HepG2 (cell line): ENCODE measurements at regions not wholly inside any gene's neighbourhood (a gene's known extent, or its start where the extent isn't known, plus 50 kb on each side); places are given as distances from the start of the nearest gene placed in this dataset.

ENCODE experiments used
- ATAC-seq: fragments of 200-7000 bp; cut with Tn5 transposase; 3 replicates; pipeline ENCODE4 v1.9.1; 2020; ENCODE audit warnings: mild to moderate bottlenecking, moderate library complexity
- BruUV-seq: library from RNA; stranded (reverse); fragments of 400-500 nt; replicated peaks from 2 replicates; lab custom pipeline; 2021; lab: Mats Ljungman, UMichigan
- CTCF ChIA-PET: fragments of 300-600 bp; formaldehyde crosslinking; extraction: SDS; loops from one replicate; lab custom pipeline; 2021; ENCODE audit warnings: low total read pairs, inconsistent platforms, low intra/inter-chr PET ratio; lab: Yijun Ruan, JAX
- POLR2A ChIA-PET: fragments of 350-600 bp; sonication (Branson Sonifier 250); formaldehyde crosslinking; loops from one replicate; lab custom pipeline; 2020; ENCODE audit warnings: antibody characterized with exemption, inconsistent platforms; lab: Yijun Ruan, JAX
- DNase-seq: peaks from one replicate; pipeline ENCODE4 v3.0.0-alpha.2; 2015; ENCODE audit warnings: low spot score
- FAIRE-seq: peaks from 3 replicates; lab custom pipeline; 2011; peaks lifted over from hg19 to GRCh38; lab: Jason Lieb, UNC
- H2AFZ ChIP-seq: one replicate; pipeline ENCODE4 v1.6.1; 2011; ENCODE audit warnings: low read length, inconsistent platforms
- H3K27ac ChIP-seq: fragments of 300-600 bp; 3 replicates; pipeline ENCODE4 v1.8.0; 2011; ENCODE audit warnings: mixed run types, mild to moderate bottlenecking, mixed read lengths, low read length, inconsistent platforms; ENCODE audit not compliant: insufficient read depth; ENCODE audit errors: extremely low read length
- H3K27me3 ChIP-seq, 2 experiments: fragments of 200-600 bp in 1 of 2; 2 replicates in 1 of 2; 3 replicates in 1 of 2; pipeline versions ENCODE4 v1.6.0 to v1.8.0; 2011; ENCODE audit warnings: low read length in 2 of 2, mild to moderate bottlenecking in 2 of 2, moderate library complexity in 2 of 2, inconsistent platforms in 1 of 2; ENCODE audit not compliant: insufficient read depth in 2 of 2, control insufficient read depth in 1 of 2
- H3K36me3 ChIP-seq, 2 experiments: fragments of 200-600 bp in 1 of 2; replicated peaks in 1 of 2; 2 replicates in 1 of 2; 3 replicates in 1 of 2; pipeline versions ENCODE4 v1.5.1 to v1.8.0; 2011; ENCODE audit warnings: low read length in 2 of 2, inconsistent platforms in 1 of 2; ENCODE audit not compliant: insufficient read depth in 2 of 2, control insufficient read depth in 1 of 2
- H3K4me1 ChIP-seq: 2 replicates; pipeline ENCODE4 v1.5.1; 2012; ENCODE audit warnings: low read length, inconsistent platforms; ENCODE audit not compliant: insufficient read depth
- H3K4me2 ChIP-seq: 2 replicates; pipeline ENCODE4 v1.6.0; 2011; ENCODE audit warnings: low read depth, low read length, inconsistent platforms
- H3K4me3 ChIP-seq, 3 experiments: fragments of 200-600 bp in 1 of 3; sonication (generic), shearing (Covaris generic) in 1 of 3; replicated peaks in 1 of 3; 2 replicates each; pipeline ENCODE4 v1.5.1; 2011 to 2016; ENCODE audit warnings: low read length in 3 of 3, inconsistent platforms in 2 of 3, low read depth in 2 of 3, mild to moderate bottlenecking in 2 of 3, control low read depth in 1 of 3, mixed read lengths in 1 of 3; ENCODE audit not compliant: insufficient read depth in 1 of 3
- H3K79me2 ChIP-seq: one replicate; pipeline ENCODE4 v1.6.1; 2011; ENCODE audit warnings: low read length, inconsistent platforms; ENCODE audit not compliant: insufficient read depth
- H3K9ac ChIP-seq: 2 replicates; pipeline ENCODE4 v1.6.0; 2011; ENCODE audit warnings: mild to moderate bottlenecking, low read depth, low read length, inconsistent platforms; ENCODE audit not compliant: insufficient read depth
- H3K9me3 ChIP-seq: 2 replicates; pipeline ENCODE4 v1.5.1; 2012; ENCODE audit warnings: mild to moderate bottlenecking, low read length
- H4K20me1 ChIP-seq: 2 replicates; pipeline ENCODE4 v1.6.0; 2011; ENCODE audit warnings: inconsistent platforms, mild to moderate bottlenecking, low read length, moderate library complexity; ENCODE audit not compliant: insufficient read depth
- KDM3A ChIP-seq: IDR thresholded peaks from 2 replicates; pipeline ENCODE4 v1.6.1; 2018; ENCODE audit warnings: low read depth, missing compliant biosample characterization
- KDM4B ChIP-seq: sonication (generic); formaldehyde crosslinking; IDR thresholded peaks from 2 replicates; pipeline ENCODE4 v1.4.0; 2020; ENCODE audit warnings: missing genetic modification reagents
- KLF9 ChIP-seq: IDR thresholded peaks from 2 replicates; pipeline ENCODE4 v1.6.1; 2016; ENCODE audit warnings: low read depth
- ZNF446 ChIP-seq: sonication (generic); formaldehyde crosslinking; IDR thresholded peaks from 2 replicates; pipeline ENCODE4 v1.5.0; 2020; ENCODE audit warnings: mild to moderate bottlenecking, missing genetic modification reagents
- ZNF484 ChIP-seq: sonication (generic); formaldehyde crosslinking; IDR thresholded peaks from 2 replicates; pipeline ENCODE4 v1.5.1; 2020; ENCODE audit warnings: mild to moderate bottlenecking, low read depth, missing genetic modification reagents, borderline replicate concordance
- ZNF549 ChIP-seq: sonication (generic); formaldehyde crosslinking; IDR thresholded peaks from 2 replicates; pipeline ENCODE4 v1.5.0; 2020; ENCODE audit warnings: missing genetic modification reagents
- ZNF709 ChIP-seq: sonication (generic); formaldehyde crosslinking; IDR thresholded peaks from 2 replicates; pipeline ENCODE4 v1.5.0; 2020; ENCODE audit warnings: mild to moderate bottlenecking, missing genetic modification reagents
- ZNF780A ChIP-seq: sonication (generic); formaldehyde crosslinking; IDR thresholded peaks from 2 replicates; pipeline ENCODE4 v1.8.0; 2022; ENCODE audit warnings: mild to moderate bottlenecking, missing genetic modification reagents, moderate library complexity
- WGBS: methylation state at CpG from one replicate; pipeline ENCODE4 v1.1.6; 2017; ENCODE audit warnings: low lambda C conversion rate; 5-methylcytosine and 5-hydroxymethylcytosine counted together
- in situ Hi-C: cut with HindIII; loops from 2 replicates; pipeline ENCODE4 v1.10.0; 2017; ENCODE audit warnings: low pct_unique_long_range_greater_than_20kb; ENCODE audit not compliant: extremely low pct_ligation_motif_present
- intact Hi-C: fragments of 100-400 bp; cut with micrococcal nuclease; formaldehyde crosslinking; loops from one replicate; pipeline ENCODE4 v1.10.0; 2022; ENCODE audit not compliant: unreplicated experiment
- TF ChIP-seq, protein P1 (sequence below): sonication (generic); formaldehyde crosslinking; IDR thresholded peaks from 2 replicates; pipeline ENCODE4 v1.5.0; 2020; ENCODE audit warnings: mild to moderate bottlenecking, missing genetic modification reagents
- TF ChIP-seq, protein P2 (sequence below): IDR thresholded peaks from 2 replicates; pipeline ENCODE4 v1.6.1; 2012; ENCODE audit warnings: inconsistent platforms
- TF ChIP-seq, protein P3 (sequence below): sonication (generic); formaldehyde crosslinking; IDR thresholded peaks from 2 replicates; pipeline ENCODE4 v1.5.0; 2020; ENCODE audit warnings: mild to moderate bottlenecking, missing genetic modification reagents
- TF ChIP-seq, protein P4 (sequence below): sonication (generic); formaldehyde crosslinking; IDR thresholded peaks from 2 replicates; pipeline ENCODE4 v1.4.0; 2020; ENCODE audit warnings: mild to moderate bottlenecking, missing genetic modification reagents
- TF ChIP-seq, protein P5 (sequence below): sonication (generic); formaldehyde crosslinking; IDR thresholded peaks from 2 replicates; pipeline ENCODE4 v1.8.1; 2023; ENCODE audit warnings: mild to moderate bottlenecking, moderate library complexity, missing genetic modification reagents
- TF ChIP-seq, protein P6 (sequence below): sonication (generic); formaldehyde crosslinking; IDR thresholded peaks from 2 replicates; pipeline ENCODE4 v1.4.0; 2020; ENCODE audit warnings: missing genetic modification reagents, borderline replicate concordance

DNA sequence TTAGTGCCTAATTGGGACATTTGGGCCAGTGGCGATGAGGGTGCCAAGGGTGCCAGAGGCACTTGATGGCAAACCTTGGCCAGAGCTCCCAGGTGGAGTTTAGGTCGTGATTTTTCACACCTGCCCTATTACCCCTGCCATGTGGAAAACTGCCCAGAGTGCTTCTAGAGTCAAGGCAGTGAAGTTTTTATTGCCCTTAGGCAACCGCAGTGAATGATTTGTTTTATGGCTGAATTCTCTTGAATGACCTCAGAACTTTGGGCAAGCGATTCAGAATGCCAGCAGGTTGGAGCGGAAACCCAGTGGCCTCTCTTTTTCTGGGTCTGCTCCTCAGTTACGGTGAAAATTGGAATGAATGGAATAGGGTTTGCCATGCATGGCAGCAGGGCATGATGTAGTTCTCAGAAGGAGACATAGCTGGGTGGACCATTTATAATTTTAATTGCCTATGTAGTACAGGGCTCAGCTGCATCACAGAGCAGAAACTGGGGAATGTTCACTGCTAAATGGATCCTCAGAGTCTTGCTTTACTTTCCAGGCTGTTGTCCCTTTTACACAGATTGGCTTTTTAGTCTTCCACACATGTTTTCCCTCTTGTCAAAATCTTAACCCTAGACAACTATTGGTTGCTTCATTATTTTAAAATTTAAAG is 820.0 kb upstream of the SEMA6A start:
- in situ Hi-C loops (no loop called here), intact Hi-C loops (no loop called here)
- POLR2A ChIA-PET, result no interaction called here
- Histone ChIP-seq H3K27me3 (no peaks in the 10 kb centered on the region), H3K4me3 (no peak overlapping the region), H3K27ac (no peak overlapping the region), H3K4me1 (no peaks in the 10 kb centered on the region), H3K36me3 (no peaks in the 10 kb centered on the region), H3K4me2 (no peak overlapping the region), H2AFZ (no peak overlapping the region), H3K9ac (no peak overlapping the region), H3K79me2 (no peaks in the 10 kb centered on the region), H3K9me3 (no peaks in the 10 kb centered on the region), H4K20me1 (no peaks in the 10 kb centered on the region)
- CTCF ChIA-PET, result no interaction called here
- 5% methylated on average over 6 of the region's 6 CpGs for WGBS
- ATAC-seq (no peak), FAIRE-seq (no peak), DNase-seq (no peak)
- BruUV-seq, result no TSS peak
- TF ChIP-seq, protein P1, sequence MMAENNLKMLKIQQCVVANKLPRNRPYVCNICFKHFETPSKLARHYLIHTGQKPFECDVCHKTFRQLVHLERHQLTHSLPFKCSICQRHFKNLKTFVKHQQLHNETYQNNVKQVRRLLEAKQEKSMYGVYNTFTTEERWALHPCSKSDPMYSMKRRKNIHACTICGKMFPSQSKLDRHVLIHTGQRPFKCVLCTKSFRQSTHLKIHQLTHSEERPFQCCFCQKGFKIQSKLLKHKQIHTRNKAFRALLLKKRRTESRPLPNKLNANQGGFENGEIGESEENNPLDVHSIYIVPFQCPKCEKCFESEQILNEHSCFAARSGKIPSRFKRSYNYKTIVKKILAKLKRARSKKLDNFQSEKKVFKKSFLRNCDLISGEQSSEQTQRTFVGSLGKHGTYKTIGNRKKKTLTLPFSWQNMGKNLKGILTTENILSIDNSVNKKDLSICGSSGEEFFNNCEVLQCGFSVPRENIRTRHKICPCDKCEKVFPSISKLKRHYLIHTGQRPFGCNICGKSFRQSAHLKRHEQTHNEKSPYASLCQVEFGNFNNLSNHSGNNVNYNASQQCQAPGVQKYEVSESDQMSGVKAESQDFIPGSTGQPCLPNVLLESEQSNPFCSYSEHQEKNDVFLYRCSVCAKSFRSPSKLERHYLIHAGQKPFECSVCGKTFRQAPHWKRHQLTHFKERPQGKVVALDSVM (CRISPR knock-in tag), result no peak
- no peak for TF ChIP-seq ZNF709
- TF ChIP-seq KDM4B (CRISPR knock-in tag), result no peak
- TF ChIP-seq, protein P2, sequence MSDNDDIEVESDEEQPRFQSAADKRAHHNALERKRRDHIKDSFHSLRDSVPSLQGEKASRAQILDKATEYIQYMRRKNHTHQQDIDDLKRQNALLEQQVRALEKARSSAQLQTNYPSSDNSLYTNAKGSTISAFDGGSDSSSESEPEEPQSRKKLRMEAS, result no peak
- TF ChIP-seq ZNF549 (CRISPR knock-in tag), result no peak
- TF ChIP-seq ZNF780A (CRISPR knock-in tag), result no peak
- TF ChIP-seq, protein P3, sequence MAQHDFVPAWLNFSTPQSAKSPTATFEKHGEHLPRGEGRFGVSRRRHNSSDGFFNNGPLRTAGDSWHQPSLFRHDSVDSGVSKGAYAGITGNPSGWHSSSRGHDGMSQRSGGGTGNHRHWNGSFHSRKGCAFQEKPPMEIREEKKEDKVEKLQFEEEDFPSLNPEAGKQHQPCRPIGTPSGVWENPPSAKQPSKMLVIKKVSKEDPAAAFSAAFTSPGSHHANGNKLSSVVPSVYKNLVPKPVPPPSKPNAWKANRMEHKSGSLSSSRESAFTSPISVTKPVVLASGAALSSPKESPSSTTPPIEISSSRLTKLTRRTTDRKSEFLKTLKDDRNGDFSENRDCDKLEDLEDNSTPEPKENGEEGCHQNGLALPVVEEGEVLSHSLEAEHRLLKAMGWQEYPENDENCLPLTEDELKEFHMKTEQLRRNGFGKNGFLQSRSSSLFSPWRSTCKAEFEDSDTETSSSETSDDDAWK (CRISPR knock-in tag), result no peak
- TF ChIP-seq, protein P4, sequence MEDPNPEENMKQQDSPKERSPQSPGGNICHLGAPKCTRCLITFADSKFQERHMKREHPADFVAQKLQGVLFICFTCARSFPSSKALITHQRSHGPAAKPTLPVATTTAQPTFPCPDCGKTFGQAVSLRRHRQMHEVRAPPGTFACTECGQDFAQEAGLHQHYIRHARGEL (CRISPR knock-in tag), result no peak
- TF ChIP-seq, protein P5, sequence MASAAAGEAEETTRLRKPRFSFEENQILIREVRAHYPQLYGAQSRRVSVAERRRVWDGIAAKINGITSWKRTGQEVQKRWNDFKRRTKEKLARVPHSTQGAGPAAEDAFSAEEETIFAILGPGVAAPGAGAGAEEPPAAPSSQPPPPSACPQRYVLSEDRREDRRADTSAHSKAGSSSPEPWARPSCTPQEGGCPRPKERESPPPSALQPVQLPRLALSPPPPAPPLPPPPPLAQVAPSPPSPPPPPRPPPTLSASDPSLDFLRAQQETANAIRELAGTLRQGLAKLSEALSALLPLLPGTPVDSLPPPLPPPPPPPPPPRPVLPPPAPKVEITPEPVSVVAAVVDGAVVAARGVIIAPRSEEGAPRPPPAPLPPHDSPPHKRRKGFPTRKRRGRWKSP (CRISPR knock-in tag), result no peak
- TF ChIP-seq, protein P6, sequence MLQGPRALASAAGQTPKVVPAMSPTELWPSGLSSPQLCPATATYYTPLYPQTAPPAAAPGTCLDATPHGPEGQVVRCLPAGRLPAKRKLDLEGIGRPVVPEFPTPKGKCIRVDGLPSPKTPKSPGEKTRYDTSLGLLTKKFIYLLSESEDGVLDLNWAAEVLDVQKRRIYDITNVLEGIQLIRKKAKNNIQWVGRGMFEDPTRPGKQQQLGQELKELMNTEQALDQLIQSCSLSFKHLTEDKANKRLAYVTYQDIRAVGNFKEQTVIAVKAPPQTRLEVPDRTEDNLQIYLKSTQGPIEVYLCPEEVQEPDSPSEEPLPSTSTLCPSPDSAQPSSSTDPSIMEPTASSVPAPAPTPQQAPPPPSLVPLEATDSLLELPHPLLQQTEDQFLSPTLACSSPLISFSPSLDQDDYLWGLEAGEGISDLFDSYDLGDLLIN, result no peak
- TF ChIP-seq KLF9, result no peak
- TF ChIP-seq ZNF446 (CRISPR knock-in tag), result no peak
- no peak for TF ChIP-seq KDM3A (CRISPR knock-in tag)
- TF ChIP-seq ZNF484, result no peak
